ENCODE measurements at regions not wholly inside any gene's neighbourhood (a gene's known extent, or its start where the extent isn't known, plus 50 kb on each side); places are given as distances from the start of the nearest gene placed in this dataset.
"Not testable (repeated sequence)": the region's sequence is repeated elsewhere in the genome, so short reads cannot be mapped to it uniquely, and the experiment has no call there.

DNA sequence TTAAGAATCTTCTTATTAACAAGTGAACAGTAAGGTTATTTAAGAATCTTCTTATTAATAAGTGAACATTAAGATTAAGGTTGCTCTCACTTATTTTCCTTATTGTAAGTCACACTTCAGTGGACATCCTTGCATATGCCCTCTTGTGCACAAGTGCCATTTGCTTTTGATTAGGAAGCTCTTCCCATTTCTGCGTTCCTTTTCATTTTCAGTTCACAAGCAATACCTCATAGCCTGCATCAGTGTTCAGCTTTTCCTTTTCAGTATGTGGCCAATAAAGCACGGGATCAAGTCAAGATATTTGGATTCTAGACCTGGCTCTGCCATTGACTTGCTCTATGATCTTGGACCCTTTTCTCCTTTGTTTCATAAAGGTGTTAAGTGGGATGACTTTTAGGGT lies 158.7 kb downstream of the DISP1 start:
- no peak overlapping the region for H3K4me3 ChIP-seq (ENCODE audit: low read depth, low read length)
- no peak for DNase-seq (ENCODE audit: low read depth)
- no peak for TF ChIP-seq CTCF (conservative IDR thresholded peaks at IDR 0.05; ENCODE audit: low read depth, low read length)

DNA sequence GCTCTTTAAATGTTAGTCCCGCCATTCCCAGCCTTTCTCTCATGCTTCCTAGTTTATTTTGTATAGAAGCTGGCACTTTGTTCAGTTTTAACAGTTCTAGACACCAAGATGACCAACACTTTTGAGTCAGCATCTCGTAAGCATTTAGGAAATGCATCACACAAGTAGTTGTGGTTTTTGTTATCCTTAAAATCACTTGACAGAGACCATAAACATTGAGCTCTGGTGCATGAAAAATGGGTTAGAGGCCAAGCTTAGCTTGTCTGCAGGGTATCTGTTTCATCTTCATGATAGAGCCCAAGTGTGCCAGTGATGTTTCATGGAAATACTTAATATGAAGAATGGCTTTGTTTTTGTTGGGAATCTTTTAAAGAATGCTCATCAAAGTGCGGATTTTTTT lies 159.7 kb downstream of the DISP1 start:
- peak; percentile 47 for DNase-seq (ENCODE audit: low read depth)
- no peak overlapping the region for H3K4me3 ChIP-seq (ENCODE audit: low read depth, low read length)
- no peak for TF ChIP-seq CTCF (conservative IDR thresholded peaks at IDR 0.05; ENCODE audit: low read depth, low read length)

DNA sequence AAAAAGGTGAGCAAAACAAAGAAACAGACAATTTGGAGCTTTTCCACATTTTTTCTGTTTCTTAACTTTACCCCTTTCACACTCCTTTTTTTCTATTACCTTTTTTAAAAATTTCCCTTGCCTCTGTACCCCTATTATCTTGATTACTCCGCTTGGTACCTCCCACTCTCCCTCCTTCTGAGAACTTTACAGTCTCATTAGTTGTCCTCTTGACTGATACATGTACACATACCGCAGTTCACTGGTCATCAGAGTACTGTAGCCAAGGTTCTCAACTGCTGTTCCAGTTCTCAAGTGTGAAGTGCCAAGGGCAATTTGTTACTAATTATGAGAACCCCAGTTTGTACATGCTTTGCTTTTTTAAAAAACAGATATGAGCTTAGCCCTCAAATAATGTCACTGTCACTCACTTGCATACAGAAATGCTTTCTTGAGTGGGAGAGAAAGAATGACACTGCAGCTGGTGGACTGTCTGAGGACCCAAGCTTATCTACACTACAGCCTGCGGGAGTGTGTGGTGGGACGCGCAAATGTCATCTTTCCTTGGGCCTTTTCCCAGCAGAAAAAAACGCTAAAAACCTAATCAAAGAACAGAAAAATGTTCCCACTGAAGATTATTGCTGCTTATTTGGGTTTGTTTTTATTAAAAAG lies 160.8 kb downstream of the DISP1 start:
- DNase-seq (ENCODE audit: low read depth): no peak
- no peak for TF ChIP-seq CTCF (conservative IDR thresholded peaks at IDR 0.05; ENCODE audit: low read depth, low read length)
- no peak overlapping the region for H3K4me3 ChIP-seq (ENCODE audit: low read depth, low read length)

DNA sequence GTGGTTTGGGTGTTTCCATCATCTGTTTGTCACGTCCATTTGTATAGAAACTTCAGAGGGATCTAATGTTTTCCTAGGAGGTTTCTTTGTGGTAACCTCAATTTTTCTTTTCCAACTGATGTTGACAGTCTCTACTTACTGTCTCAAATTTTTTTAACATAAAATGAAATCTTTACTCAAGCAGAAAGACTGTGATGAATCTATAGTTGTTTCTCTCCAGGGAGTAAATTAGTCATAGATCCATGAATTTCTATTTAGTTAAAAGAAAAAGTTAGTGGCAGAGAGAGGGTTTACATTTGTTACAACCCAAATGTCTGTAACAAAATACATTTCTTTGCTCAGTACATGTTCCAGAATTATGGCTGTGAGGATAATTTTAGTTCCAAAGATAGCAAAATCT lies 161.6 kb downstream of the DISP1 start:
- no peak for DNase-seq (ENCODE audit: low read depth)
- no peak for TF ChIP-seq CTCF (conservative IDR thresholded peaks at IDR 0.05; ENCODE audit: low read depth, low read length)
- no peak overlapping the region for H3K4me3 ChIP-seq (ENCODE audit: low read depth, low read length)

GRCh38 chr1:222977294-222977693 lies 162.5 kb downstream of the DISP1 start:
- not testable (repeated sequence) for DNase-seq (ENCODE audit: low read depth); H3K4me3 ChIP-seq (ENCODE audit: low read depth, low read length)

- H3K4me3 ChIP-seq (ENCODE audit: low read depth, low read length): no peak overlapping the region
- no peak for TF ChIP-seq CTCF (conservative IDR thresholded peaks at IDR 0.05; ENCODE audit: low read depth, low read length)
- DNase-seq (ENCODE audit: low read depth): no peak
Measured at GRCh38 chr1:222979561-222979960, 163.5 kb downstream of the TLR5 start.

- H3K4me3 ChIP-seq (ENCODE audit: low read depth, low read length): no peak overlapping the region
- no peak for DNase-seq (ENCODE audit: low read depth)
- TF ChIP-seq CTCF (conservative IDR thresholded peaks at IDR 0.05; ENCODE audit: low read depth, low read length): no peak
Measured at GRCh38 chr1:222987674-222988076, 155.4 kb downstream of the TLR5 start.
